ENCODE measurements at regions not wholly inside any gene's neighbourhood (a gene's known extent, or its start where the extent isn't known, plus 50 kb on each side); places are given as distances from the start of the nearest gene placed in this dataset.
A peak's percentile ranks its signal among the peaks of the same experiment; 100 is the strongest.

DNA sequence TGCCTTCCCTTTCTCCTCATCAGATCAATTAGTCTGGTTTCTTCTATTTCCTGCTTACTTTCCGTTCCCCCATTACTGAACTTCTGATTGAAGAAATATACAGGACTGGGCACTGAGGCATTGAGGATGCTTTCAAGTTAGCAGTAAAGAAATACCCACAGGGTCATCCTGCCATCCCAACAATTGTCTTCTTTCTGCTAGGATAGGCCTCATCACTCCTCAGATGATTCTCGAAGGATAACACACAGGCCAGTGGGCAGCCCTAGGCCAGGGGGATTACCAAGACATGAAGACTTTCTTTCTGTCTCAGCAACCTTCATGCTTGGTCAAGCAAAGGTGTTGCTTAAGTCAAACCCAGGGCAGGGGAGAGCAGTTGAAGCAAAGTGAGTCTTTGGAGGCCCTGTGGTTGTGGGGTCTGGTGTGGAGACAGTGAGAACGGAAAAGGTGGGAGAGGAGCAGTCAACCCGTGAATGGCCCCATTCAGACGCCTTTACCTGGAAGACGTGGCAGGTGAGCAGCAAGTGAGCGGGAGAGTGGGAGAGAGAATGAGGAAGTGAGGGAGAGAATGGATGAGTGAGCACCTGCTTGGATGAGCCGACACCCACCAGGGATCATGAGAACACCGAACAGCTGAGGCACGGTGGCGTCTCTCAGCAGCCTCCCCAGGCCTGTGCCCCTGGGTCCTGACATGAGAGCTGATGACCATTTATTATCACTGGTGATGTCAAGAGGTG, 462.9 kb downstream of the PREX1 start:
- DNase-seq (ENCODE audit: low spot score) (no peak), ATAC-seq (no peak)
- TF ChIP-seq, protein P1, sequence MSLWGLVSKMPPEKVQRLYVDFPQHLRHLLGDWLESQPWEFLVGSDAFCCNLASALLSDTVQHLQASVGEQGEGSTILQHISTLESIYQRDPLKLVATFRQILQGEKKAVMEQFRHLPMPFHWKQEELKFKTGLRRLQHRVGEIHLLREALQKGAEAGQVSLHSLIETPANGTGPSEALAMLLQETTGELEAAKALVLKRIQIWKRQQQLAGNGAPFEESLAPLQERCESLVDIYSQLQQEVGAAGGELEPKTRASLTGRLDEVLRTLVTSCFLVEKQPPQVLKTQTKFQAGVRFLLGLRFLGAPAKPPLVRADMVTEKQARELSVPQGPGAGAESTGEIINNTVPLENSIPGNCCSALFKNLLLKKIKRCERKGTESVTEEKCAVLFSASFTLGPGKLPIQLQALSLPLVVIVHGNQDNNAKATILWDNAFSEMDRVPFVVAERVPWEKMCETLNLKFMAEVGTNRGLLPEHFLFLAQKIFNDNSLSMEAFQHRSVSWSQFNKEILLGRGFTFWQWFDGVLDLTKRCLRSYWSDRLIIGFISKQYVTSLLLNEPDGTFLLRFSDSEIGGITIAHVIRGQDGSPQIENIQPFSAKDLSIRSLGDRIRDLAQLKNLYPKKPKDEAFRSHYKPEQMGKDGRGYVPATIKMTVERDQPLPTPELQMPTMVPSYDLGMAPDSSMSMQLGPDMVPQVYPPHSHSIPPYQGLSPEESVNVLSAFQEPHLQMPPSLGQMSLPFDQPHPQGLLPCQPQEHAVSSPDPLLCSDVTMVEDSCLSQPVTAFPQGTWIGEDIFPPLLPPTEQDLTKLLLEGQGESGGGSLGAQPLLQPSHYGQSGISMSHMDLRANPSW (CRISPR knock-in tag; conservative IDR thresholded peaks at IDR 0.05; ENCODE audit: low read depth), result no peak
- TF ChIP-seq NFATC4 (CRISPR knock-in tag; IDR thresholded peaks at IDR 0.05) (no peak), JUN (CRISPR knock-in tag; IDR thresholded peaks at IDR 0.05) (no peak), ZNF671 (CRISPR knock-in tag; IDR thresholded peaks at IDR 0.05) (no peak), ZNF317 (CRISPR knock-in tag; IDR thresholded peaks at IDR 0.05; ENCODE audit: borderline replicate concordance, low read depth) (no peak), EMX1 (CRISPR knock-in tag; IDR thresholded peaks at IDR 0.05) (no peak), PRRX2 (CRISPR knock-in tag; IDR thresholded peaks at IDR 0.05) (no peak), ZNF416 (CRISPR knock-in tag; IDR thresholded peaks at IDR 0.05) (no peak)
- TF ChIP-seq, protein P2, sequence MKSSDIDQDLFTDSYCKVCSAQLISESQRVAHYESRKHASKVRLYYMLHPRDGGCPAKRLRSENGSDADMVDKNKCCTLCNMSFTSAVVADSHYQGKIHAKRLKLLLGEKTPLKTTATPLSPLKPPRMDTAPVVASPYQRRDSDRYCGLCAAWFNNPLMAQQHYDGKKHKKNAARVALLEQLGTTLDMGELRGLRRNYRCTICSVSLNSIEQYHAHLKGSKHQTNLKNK (CRISPR knock-in tag; IDR thresholded peaks at IDR 0.05), result no peak
- Mint-ChIP-seq H3K36me3 (peaks cover 2% of the 10 kb centered on the region; the same call in 1 of the 2 replicates), H3K9me3 (peaks cover 18% of the 10 kb centered on the region), H3K4me3 (no peak overlapping the region), H3K27ac (no peak overlapping the region), H3K4me1 (peaks cover 13% of the 10 kb centered on the region), H3K27me3 (ENCODE audit: low read depth) (peaks cover 8% of the 10 kb centered on the region; the same call in 1 of the 2 replicates)
- ChIA-PET CTCF (interaction anchor here (2.1 kb wide), 1 partner anchor 256 kb away, joined by 6 read pairs; no protein-coding TSS in a partner anchor), POLR2A (no interaction called here)

- CTCF ChIA-PET, result no interaction called here
Measured at GRCh38 chr20:48364055-48364454, 463.7 kb downstream of the PREX1 start.

DNA sequence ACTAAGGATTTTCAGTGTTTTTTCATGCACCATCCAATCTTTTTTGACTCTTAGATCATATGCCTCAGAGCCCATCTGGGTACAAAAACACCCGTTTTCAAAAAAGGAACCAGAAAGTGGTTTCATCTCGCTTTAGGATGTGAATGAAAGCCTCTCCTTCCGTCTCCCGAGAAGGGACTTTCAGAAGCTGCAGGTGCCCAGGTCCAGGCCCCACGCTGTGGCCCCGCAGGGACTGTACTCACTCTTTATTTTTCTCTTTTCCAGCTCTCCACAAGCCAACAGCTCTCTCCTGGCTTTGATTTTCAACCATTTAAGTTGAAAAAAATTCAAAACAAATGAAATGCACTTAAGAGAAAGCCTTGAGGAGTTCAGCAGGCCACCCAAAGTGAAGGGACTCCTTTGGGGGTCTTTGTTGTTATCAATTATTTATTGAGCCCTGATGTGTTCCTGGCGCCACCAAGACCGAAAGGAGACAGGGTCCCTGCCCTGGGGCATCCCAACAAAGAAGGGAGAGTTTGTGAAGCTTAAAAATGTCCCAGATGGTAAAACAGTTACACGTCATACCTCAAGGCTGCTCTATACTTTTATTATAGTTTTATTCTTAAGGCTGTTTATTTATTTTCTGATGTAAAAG, 467.3 kb downstream of the PREX1 start:
- Mint-ChIP-seq H3K36me3 (peaks cover 5% of the 10 kb centered on the region), H3K9me3 (peaks cover 24% of the 10 kb centered on the region), H3K4me3 (no peak overlapping the region), H3K4me1 (peaks cover 5% of the 10 kb centered on the region), H3K27me3 (ENCODE audit: low read depth) (no peaks in the 10 kb centered on the region; the same call in 1 of the 2 replicates), H3K27ac (no peak overlapping the region)
- ChIA-PET CTCF (interaction anchor here (0.6 to 0.9 kb wide), 2 partner anchors 10 to 260 kb away, joined by 3 read pairs; no protein-coding TSS in a partner anchor), POLR2A (no interaction called here)
- TF ChIP-seq CREB1 (CRISPR knock-in tag; IDR thresholded peaks at IDR 0.05) (no peak), ZNF423 (CRISPR knock-in tag; IDR thresholded peaks at IDR 0.05) (0 out of 2 replicates have a peak, but pooled peaks have one; percentile 25)
- DNase-seq (ENCODE audit: low spot score), result no peak
- no peak for ATAC-seq

More at GRCh38 chr20:48364055-48364454, 463.7 kb downstream of the PREX1 start:
- POLR2A ChIA-PET, result no interaction called here
- Mint-ChIP-seq H3K27me3 (ENCODE audit: low read depth) (peaks cover 8% of the 10 kb centered on the region; the same call in 1 of the 2 replicates), H3K36me3 (peaks cover 2% of the 10 kb centered on the region; the same call in 1 of the 2 replicates), H3K4me3 (no peak overlapping the region), H3K4me1 (peaks cover 11% of the 10 kb centered on the region), H3K27ac (no peak overlapping the region), H3K9me3 (peaks cover 21% of the 10 kb centered on the region)
- TF ChIP-seq MYBL2 (CRISPR knock-in tag; IDR thresholded peaks at IDR 0.05), result no peak
- TF ChIP-seq ZNF138 (CRISPR knock-in tag; conservative IDR thresholded peaks at IDR 0.05), result no peak
- TF ChIP-seq TCF7 (CRISPR knock-in tag; IDR thresholded peaks at IDR 0.05; ENCODE audit: low read depth), result no peak
- TF ChIP-seq, protein P3, sequence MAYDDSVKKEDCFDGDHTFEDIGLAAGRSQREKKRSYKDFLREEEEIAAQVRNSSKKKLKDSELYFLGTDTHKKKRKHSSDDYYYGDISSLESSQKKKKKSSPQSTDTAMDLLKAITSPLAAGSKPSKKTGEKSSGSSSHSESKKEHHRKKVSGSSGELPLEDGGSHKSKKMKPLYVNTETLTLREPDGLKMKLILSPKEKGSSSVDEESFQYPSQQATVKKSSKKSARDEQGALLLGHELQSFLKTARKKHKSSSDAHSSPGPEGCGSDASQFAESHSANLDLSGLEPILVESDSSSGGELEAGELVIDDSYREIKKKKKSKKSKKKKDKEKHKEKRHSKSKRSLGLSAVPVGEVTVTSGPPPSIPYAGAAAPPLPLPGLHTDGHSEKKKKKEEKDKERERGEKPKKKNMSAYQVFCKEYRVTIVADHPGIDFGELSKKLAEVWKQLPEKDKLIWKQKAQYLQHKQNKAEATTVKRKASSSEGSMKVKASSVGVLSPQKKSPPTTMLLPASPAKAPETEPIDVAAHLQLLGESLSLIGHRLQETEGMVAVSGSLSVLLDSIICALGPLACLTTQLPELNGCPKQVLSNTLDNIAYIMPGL (CRISPR knock-in tag; IDR thresholded peaks at IDR 0.05), result no peak
- TF ChIP-seq GABPB1 (CRISPR knock-in tag; IDR thresholded peaks at IDR 0.05), result no peak
- TF ChIP-seq ZNF416 (CRISPR knock-in tag; IDR thresholded peaks at IDR 0.05), result no peak
- no peak for TF ChIP-seq FOXP1 (CRISPR knock-in tag; IDR thresholded peaks at IDR 0.05; ENCODE audit: borderline replicate concordance)
- TF ChIP-seq, protein P4, sequence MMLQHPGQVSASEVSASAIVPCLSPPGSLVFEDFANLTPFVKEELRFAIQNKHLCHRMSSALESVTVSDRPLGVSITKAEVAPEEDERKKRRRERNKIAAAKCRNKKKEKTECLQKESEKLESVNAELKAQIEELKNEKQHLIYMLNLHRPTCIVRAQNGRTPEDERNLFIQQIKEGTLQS (CRISPR knock-in tag; conservative IDR thresholded peaks at IDR 0.05), result no peak
- no peak for TF ChIP-seq KAT7 (CRISPR knock-in tag; IDR thresholded peaks at IDR 0.05; ENCODE audit: borderline replicate concordance)
- no peak for TF ChIP-seq NR1H2 (CRISPR knock-in tag; IDR thresholded peaks at IDR 0.05)
- TF ChIP-seq ZNF423 (CRISPR knock-in tag; IDR thresholded peaks at IDR 0.05), result no peak
- no peak for TF ChIP-seq SMAD3 (CRISPR knock-in tag; IDR thresholded peaks at IDR 0.05; ENCODE audit: borderline replicate concordance)
- no peak for TF ChIP-seq ZNF671 (CRISPR knock-in tag; IDR thresholded peaks at IDR 0.05)
- TF ChIP-seq RORB (CRISPR knock-in tag; IDR thresholded peaks at IDR 0.05), result no peak
- no peak for ATAC-seq
- DNase-seq (ENCODE audit: low spot score), result no peak
